NCI-H526 treated with DMSO at 0.1 percent for 48 hours (cell line): ENCODE measurements at regions not wholly inside any gene's neighbourhood (a gene's known extent, or its start where the extent isn't known, plus 50 kb on each side); places are given as distances from the start of the nearest gene placed in this dataset.

Source experiments
- DNase-seq: peaks from one replicate; lab custom pipeline; 2025; lab: John Stamatoyannopoulos, UW

GRCh38 chr4:96543346-96543745 is 703.5 kb downstream of the PDHA2 start:
- no peak for DNase-seq

DNA sequence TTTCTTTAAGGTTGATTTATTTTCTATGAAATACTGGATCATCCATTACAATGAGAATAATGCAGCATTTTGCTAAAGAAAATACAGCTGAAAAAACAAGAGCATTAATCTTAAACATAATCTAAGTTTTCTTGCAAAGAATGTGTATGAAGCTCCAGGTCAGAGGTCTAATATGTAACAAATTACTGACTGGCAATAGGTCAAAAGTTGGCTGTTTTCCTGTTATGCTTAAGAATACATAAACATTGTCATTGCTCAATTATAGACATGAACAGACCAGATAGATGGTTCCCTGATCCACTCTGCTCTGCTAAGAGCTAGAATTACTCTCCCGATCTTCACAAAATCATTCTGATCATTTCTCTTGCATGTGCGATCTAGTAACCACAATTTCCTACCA is 718.6 kb downstream of the PDHA2 start:
- DNase-seq = no peak

DNA sequence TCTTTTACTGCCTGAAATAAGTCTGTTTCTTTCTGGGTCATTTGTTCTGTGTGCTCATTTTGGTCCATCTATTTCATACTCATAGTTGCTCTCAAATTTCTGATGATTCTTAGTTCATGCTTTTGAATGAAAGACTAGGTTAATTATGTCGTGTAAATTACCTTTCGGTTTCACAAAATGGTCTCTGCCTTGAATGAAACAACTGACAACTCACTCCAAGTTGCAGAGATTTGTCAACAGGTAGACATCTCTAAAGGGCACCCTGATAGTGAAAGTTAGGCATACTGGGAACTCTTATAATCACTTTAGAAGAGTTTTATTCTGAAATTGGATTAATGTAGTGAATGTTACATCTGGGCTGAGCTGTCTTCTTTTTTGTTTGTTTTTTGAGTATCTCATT is 726.9 kb downstream of the PDHA2 start:
- DNase-seq = no peak

DNA sequence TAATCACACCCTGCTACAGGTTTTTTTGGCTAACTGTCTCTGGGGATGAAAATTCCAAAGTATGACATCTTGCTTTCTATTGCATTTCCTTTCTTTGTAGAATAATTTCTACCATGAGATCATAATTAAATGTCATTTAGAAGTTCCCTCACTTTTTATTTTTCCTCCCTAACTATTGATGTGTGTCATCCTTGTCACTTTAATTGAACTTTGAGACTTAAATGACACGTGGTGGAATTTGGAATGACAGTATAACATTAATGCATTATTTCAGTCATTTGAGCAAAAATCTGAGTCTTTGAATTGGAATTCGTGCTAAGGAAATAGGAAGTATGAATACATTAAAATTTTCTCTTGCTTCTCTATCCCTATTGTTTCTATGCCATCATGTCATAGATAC is 745.4 kb downstream of the PDHA2 start:
- no peak for DNase-seq

DNA sequence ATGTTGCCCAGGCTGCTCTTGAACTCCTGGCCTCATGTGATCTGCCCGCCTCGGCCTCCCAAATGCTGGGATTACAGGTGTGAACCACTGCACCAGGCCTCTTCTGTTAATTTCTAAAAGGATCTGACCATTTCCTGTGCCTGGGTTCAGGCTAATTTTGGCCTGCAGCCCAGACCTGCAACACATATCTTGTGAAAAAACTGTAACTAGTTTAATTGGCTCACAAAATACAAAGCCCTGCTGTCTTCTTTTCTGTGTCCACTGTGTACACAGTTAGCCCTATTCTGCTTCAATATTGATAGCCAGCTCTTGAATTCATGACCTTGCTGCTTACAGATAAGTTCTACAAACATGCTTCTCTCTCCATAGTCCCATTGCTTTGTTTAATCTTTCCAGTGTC is 753.5 kb downstream of the PDHA2 start:
- no peak for DNase-seq

DNA sequence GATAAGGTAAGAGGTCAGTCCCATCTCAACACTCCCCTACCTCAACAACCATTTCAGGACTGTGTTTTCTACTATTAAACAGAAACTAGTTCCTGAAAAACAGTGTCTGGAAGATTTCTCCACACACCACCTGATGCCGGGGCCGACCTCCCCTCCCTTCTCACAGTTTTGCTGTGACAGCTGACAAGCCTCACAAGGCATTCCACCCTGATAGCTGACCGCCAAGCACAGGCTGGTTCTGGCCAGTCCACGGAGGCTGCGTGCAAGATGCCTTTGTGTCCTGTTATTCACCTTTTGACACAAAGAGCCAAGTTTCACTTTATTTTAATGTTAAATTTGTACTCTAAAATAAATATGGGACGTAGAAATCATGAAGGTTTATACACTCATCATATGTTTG is 758.6 kb downstream of the PDHA2 start:
- no peak for DNase-seq

DNA sequence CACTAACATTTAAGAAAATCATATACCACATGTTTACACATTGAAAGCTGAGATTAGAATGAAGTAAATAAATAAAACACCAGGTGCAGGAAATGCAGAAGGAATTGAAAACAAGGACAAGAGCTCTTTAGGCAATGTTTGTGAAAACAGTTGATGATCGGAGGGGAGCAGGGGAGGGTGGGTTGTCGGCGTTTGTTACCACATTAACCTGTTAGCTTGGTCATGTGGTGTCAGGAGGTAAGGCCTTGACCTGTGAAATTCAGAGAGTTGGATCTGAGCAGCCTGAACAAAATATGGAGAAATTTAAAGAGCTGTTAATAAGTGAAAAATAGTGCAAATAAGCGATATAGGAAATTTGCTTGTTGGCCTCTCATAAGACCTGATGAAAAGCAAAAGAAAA is 759.9 kb downstream of the PDHA2 start:
- DNase-seq = no peak

GRCh38 chr4:96602661-96603060 is 762.8 kb downstream of the PDHA2 start:
- DNase-seq = no peak

DNA sequence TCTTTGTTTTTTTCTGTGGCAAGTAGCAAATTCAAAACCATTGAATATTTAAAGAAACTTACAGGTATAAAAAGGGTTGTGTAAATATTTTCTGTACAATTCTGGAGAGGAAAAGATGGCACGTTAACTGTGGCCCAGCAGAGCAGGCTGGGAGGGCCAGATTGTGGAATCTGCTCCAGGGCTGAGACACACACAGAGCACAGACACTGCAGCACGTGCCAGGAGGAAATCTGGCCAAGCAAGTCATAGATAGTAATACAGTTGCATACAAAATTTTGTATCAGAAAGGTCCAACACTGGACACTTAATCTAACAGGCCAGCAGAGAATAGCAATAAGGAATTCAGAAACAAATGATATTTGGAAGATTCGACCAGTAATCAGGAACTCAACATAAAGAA is 763.7 kb downstream of the PDHA2 start:
- no peak for DNase-seq

DNA sequence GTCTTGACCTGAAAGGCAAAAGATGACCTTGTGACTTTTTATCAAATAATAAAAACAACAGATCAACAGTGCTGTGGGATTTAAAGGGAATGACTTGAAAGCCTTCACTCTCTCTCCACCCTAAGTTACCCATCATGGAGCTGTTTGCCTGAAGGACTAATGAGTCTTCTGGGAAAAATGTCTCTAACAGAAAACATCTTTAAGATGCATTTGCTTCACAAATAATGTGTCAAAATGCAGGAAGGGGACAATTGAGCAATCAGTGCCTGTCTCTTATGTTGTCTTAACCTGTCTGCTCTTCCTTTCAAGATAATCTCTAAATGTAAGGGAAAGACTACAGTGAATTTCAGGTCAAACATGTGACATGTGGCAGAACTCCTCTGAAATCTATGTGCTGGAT is 766.6 kb downstream of the PDHA2 start:
- DNase-seq = no peak

- no peak for DNase-seq
Observed at GRCh38 chr4:96626023-96626422, 786.1 kb downstream of the PDHA2 start.

GRCh38 chr4:96630839-96631238 is 790.9 kb downstream of the PDHA2 start:
- DNase-seq = no peak

GRCh38 chr4:96637971-96638412 is 798.1 kb downstream of the PDHA2 start:
- no peak for DNase-seq

DNA sequence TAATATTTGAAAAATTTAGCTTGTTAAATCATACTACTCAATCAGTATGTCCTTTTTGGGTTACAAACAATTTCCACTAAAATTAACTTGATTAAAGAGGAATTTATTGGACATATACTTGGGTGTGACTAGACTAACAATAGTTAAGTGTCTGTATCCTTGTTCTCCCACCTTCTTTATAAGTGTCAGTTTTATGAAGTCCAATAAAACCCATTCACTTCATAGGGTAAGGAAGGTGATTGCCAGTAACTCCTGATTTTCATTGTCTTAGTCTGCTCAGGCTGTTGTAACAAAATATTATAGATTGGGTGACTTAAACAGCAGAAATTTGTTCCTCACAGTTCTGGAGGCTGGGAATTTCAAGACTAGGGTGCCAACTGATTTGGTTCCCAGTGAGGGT is 800.0 kb downstream of the PDHA2 start:
- DNase-seq = no peak

DNA sequence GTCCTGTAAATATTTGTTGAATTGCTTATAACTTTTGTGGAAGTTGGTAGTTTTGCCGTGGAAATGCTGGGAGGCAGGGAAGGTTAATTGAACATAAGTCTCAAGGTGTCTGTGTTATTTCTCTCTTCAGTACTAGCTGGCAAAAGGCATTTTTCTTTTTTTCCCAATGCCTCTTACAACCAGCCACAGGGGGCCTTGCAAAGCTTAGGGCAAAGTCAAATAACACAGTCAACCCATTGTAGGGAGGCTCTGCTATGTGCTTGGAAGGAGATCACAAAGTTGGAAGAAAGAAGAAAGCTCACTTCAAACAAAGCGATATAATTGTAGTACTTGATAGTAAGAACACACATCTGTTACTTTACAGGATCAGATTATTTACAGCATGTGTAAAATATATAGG is 802.6 kb downstream of the PDHA2 start:
- DNase-seq = no peak

DNA sequence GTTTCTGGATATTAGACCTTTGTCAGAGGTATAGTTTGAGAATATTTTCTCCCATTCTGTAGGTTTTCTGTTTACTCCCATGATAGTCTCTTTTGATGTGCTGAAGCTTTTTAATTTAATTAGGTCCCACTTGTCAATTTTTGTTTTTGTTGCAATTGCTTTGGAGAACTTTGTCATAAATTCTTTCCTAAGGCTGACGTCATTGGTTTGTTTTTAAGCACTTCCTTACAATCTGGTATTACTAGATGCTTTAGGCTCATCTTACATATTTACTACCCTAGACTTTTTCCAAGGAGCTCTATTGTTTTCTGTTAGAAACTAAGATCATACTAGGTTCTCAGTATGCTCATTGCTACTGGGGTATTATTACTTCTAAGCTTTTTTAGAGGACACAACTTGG is 806.3 kb downstream of the PDHA2 start:
- no peak for DNase-seq

DNA sequence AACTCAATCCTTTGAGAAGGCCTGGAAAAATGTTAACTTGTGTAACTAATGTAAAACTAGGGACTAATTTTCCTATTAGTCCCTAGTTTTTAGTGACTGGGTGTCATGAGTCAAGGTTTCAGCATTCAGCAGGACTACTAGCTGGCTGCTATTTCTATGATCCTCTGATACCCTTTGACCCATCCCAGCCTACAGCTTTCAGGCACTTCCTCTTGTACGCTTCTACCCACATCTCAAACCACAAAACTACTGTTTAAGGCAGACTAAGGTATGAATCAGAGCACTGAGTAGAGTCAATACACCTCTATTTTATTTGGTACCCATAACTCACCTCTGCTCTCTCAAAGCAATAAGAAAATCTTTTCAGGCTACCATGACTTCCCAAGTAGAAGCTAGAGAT is 809.6 kb downstream of the PDHA2 start:
- no peak for DNase-seq

DNA sequence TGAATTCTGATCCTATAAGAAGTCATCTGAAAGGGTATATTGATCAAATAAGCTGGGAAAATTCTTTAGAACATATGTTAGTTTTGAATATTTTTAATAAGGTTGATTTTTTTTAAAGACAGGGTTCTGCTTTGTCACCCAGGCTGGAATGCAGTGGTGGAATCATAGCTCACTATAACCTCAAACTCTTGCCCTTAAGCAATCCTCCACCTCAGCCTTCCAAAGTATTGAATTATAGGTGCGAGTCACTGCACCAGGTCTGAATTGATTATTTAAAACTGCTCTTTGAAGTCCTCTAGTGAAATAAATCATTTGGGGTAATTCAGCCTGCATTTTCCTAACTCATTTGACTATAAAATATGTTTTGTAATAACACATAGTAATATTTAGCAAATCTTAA is 812.3 kb downstream of the PDHA2 start:
- no peak for DNase-seq

DNA sequence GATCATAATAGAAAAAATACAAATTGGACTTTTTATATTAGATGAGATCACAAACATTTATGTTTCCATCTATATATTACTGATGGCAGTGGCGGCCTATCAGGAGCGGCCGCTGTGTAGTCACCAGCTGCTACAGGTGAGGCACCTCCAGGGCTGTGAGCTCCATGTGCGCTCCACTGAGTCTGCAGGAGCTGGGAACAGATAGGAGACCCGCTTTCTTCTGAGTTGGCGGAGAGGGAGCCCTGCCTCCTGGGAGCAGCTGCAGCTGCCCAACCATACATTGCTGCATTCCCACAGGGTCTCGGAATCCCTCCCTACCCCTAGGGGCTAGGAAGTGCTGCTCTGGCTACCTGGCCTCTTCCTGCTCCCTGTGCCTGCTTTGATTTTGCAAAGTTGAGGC is 812.9 kb downstream of the PDHA2 start:
- no peak for DNase-seq

DNA sequence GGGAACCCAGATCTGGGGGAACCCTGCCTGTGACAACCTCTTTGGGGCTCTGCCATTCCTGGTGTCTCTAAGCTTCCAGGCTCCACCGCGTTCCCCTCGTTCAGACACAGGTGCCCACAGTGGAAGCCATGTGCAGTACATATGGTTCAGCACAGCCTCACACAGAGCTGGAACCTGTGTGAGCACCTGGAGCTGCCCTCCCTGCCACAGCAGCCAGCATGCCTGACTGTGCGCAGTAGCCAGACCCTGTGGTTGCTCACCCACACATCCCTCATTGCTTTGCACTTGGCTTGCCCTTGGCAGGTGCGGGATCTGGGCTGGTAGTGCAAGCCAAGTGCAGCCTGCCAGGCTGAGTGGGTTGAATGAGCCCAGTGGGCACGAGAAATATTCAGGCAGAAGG is 814.2 kb downstream of the PDHA2 start:
- DNase-seq = no peak

DNA sequence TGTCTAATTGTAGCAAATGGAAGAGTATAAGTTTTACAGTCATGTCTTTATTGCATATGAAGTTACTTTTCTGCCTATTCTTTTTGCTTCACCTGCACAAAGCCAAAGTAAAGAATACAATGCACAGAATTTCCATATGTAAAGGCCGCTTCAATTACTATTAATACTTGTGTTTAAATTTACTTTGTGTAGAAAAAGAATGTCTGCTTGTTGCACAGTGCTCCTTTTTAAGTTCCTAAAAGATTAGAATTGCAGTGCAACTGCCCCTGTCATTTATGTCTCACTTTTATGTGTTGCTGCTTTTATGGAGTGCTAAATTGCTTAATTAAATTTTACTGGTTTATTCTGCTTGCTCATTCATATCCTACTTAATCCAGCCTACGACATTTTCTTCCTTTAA is 830.5 kb downstream of the PDHA2 start:
- DNase-seq = no peak

GRCh38 chr4:96675416-96675815 is 835.5 kb downstream of the PDHA2 start:
- no peak for DNase-seq

GRCh38 chr4:96675896-96676295 is 836.0 kb downstream of the PDHA2 start:
- no peak for DNase-seq

DNA sequence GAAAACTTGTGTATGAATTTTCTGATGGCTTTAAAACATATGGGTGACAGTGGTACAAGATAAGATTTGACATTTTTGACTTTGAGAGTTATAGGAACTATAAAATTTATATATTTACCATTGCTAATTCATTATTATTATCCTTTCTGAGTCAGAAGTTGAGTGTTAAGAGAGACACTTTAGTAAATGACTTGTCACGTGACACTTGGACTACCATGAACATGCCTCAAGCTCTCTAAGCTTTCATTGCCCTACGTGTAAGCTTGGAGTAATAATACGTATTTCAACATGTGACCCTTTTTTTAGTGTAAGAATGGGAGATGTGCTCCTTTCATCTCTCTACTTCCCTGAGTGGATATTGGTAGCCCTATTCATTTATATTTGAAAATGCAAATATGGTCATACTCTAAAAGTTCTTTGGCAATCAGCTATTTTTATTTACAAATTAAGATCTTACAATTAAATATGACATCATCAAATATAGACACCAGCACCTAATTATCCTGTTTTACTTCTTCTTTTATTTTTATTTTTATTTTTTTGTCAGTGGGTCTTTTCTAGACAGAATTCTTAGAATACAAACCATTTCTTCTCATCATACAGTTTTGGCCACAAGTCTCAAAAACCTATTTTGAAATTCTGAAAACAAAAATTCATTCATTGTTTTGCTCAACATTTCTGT is 837.0 kb downstream of the PDHA2 start:
- DNase-seq = no peak

GRCh38 chr4:96677499-96677898 is 837.6 kb downstream of the PDHA2 start:
- DNase-seq = no peak
